Osteoblast (primary cell): ENCODE measurements at regions not wholly inside any gene's neighbourhood (a gene's known extent, or its start where the extent isn't known, plus 50 kb on each side); places are given as distances from the start of the nearest gene placed in this dataset.

Experiments
- DNase-seq: peaks from one replicate; pipeline ENCODE4 v3.0.0; 2011; ENCODE audit warnings: low spot score, mixed read lengths; ENCODE audit not compliant: insufficient read length; ENCODE audit errors: missing footprints
- H2AFZ ChIP-seq: 2 replicates; pipeline ENCODE4 v1.6.0; 2011; ENCODE audit warnings: mild to moderate bottlenecking, low read length
- H3K27ac ChIP-seq: 2 replicates; pipeline ENCODE4 v1.5.1; 2011; ENCODE audit warnings: mild to moderate bottlenecking, low read depth, low read length, moderate library complexity
- H3K27me3 ChIP-seq: 2 replicates; pipeline ENCODE4 v1.6.0; 2012; ENCODE audit warnings: mild to moderate bottlenecking, control low read depth, inconsistent platforms, low read length, moderate library complexity; ENCODE audit not compliant: insufficient read depth
- H3K36me3 ChIP-seq: 2 replicates; pipeline ENCODE4 v1.5.1; 2011; ENCODE audit warnings: mild to moderate bottlenecking, low read length, control low read depth, moderate library complexity; ENCODE audit not compliant: insufficient read depth
- H3K4me1 ChIP-seq: 2 replicates; pipeline ENCODE4 v1.5.1; 2011; ENCODE audit warnings: mild to moderate bottlenecking, low read length, control low read depth, moderate library complexity; ENCODE audit not compliant: insufficient read depth
- H3K4me2 ChIP-seq: 2 replicates; pipeline ENCODE4 v1.6.0; 2011; ENCODE audit warnings: mild to moderate bottlenecking, low read length; ENCODE audit not compliant: insufficient read depth
- H3K4me3 ChIP-seq: fragments of 200-600 bp; sonication (generic); 3 replicates; pipeline ENCODE4 v1.5.1; 2012; ENCODE audit warnings: mild to moderate bottlenecking, low read length, inconsistent platforms; ENCODE audit not compliant: insufficient read depth
- H3K79me2 ChIP-seq: 2 replicates; pipeline ENCODE4 v1.6.0; 2012; ENCODE audit warnings: mild to moderate bottlenecking, low read length, control low read depth, inconsistent platforms; ENCODE audit not compliant: insufficient read depth
- H3K9me3 ChIP-seq: 2 replicates; pipeline ENCODE4 v1.5.1; 2011; ENCODE audit warnings: low read depth, low read length, control low read depth
- H4K20me1 ChIP-seq: 2 replicates; pipeline ENCODE4 v1.6.0; 2012; ENCODE audit warnings: mild to moderate bottlenecking, low read length, control low read depth; ENCODE audit not compliant: insufficient read depth
- CTCF ChIP-seq: IDR thresholded peaks from 2 replicates; pipeline ENCODE4 v1.5.1; 2011; ENCODE audit warnings: mild to moderate bottlenecking, low read depth, low read length, moderate library complexity; ENCODE audit errors: extremely low read depth

- H3K36me3 ChIP-seq: no peaks in the 10 kb centered on the region
- H3K79me2 ChIP-seq: no peaks in the 10 kb centered on the region
- H3K4me1 ChIP-seq: no peaks in the 10 kb centered on the region
- H3K27ac ChIP-seq: no peak overlapping the region
- H4K20me1 ChIP-seq: no peaks in the 10 kb centered on the region
- DNase-seq: peak; percentile 90
- peak; percentile 67 for TF ChIP-seq CTCF
- no peaks in the 10 kb centered on the region for H3K9me3 ChIP-seq
- H2AFZ ChIP-seq: peak overlapping the region; percentile 29
- H3K4me2 ChIP-seq: no peak overlapping the region
- no peaks in the 10 kb centered on the region for H3K27me3 ChIP-seq
- H3K4me3 ChIP-seq: no peak overlapping the region
These were observed 65.9 kb upstream of the SDK2 start for GRCh38 chr17:73710095-73710592.

- no peak overlapping the region for H3K27ac ChIP-seq
- H3K4me1 ChIP-seq: no peaks in the 10 kb centered on the region
- H4K20me1 ChIP-seq: no peaks in the 10 kb centered on the region
- no peaks in the 10 kb centered on the region for H3K36me3 ChIP-seq
- TF ChIP-seq CTCF: no peak
- no peaks in the 10 kb centered on the region for H3K9me3 ChIP-seq
- H2AFZ ChIP-seq: no peak overlapping the region
- no peaks in the 10 kb centered on the region for H3K79me2 ChIP-seq
- no peak for DNase-seq
- no peak overlapping the region for H3K4me2 ChIP-seq
- no peak overlapping the region for H3K4me3 ChIP-seq
- no peaks in the 10 kb centered on the region for H3K27me3 ChIP-seq
These were observed 66.9 kb upstream of the SDK2 start for GRCh38 chr17:73711184-73711583.

- no peaks in the 10 kb centered on the region for H3K9me3 ChIP-seq
- TF ChIP-seq CTCF: no peak
- H3K36me3 ChIP-seq: no peaks in the 10 kb centered on the region
- no peak overlapping the region for H3K4me3 ChIP-seq
- H3K4me2 ChIP-seq: no peak overlapping the region
- no peaks in the 10 kb centered on the region for H3K79me2 ChIP-seq
- no peaks in the 10 kb centered on the region for H3K27me3 ChIP-seq
- no peak overlapping the region for H2AFZ ChIP-seq
- no peaks in the 10 kb centered on the region for H4K20me1 ChIP-seq
- no peak overlapping the region for H3K27ac ChIP-seq
- DNase-seq: no peak
- H3K4me1 ChIP-seq: no peaks in the 10 kb centered on the region
These were observed 67.7 kb upstream of the SDK2 start for GRCh38 chr17:73711916-73712315.

GRCh38 chr17:73713136-73713535 is 68.9 kb upstream of the SDK2 start:
- Histone ChIP-seq H3K36me3 (no peaks in the 10 kb centered on the region), H3K27ac (no peak overlapping the region), H4K20me1 (no peaks in the 10 kb centered on the region), H3K79me2 (no peaks in the 10 kb centered on the region), H3K9me3 (no peaks in the 10 kb centered on the region), H3K4me2 (no peak overlapping the region), H2AFZ (no peak overlapping the region), H3K4me3 (no peak overlapping the region), H3K4me1 (no peaks in the 10 kb centered on the region), H3K27me3 (no peaks in the 10 kb centered on the region)
- TF ChIP-seq CTCF: no peak
- no peak for DNase-seq
